Mesodermal cell (in vitro differentiated cells): ENCODE measurements at regions not wholly inside any gene's neighbourhood (a gene's known extent, or its start where the extent isn't known, plus 50 kb on each side); places are given as distances from the start of the nearest gene placed in this dataset.
A peak's percentile ranks its signal among the peaks of the same experiment; 100 is the strongest.

Experiments used
- H3K27ac ChIP-seq: 2 replicates; pipeline ENCODE4 v1.7.0; 2013; ENCODE audit warnings: mild to moderate bottlenecking, low read depth, low read length, moderate library complexity; ENCODE audit not compliant: severe bottlenecking
- H3K36me3 ChIP-seq: 2 replicates; pipeline ENCODE4 v1.7.1; 2013; ENCODE audit warnings: mild to moderate bottlenecking, low read length, moderate library complexity; ENCODE audit not compliant: control insufficient read depth, insufficient read depth
- H3K4me1 ChIP-seq: one replicate; pipeline ENCODE4 v1.7.1; 2013; ENCODE audit warnings: mild to moderate bottlenecking, low read length; ENCODE audit not compliant: insufficient read depth, control insufficient read depth, poor library complexity, severe bottlenecking
- H3K4me3 ChIP-seq: 2 replicates; pipeline ENCODE4 v1.7.0; 2013; ENCODE audit warnings: low read length, control low read depth, mild to moderate bottlenecking; ENCODE audit not compliant: insufficient read depth, poor library complexity, severe bottlenecking; ENCODE audit errors: extremely low read depth
- H3K9me3 ChIP-seq: 2 replicates; pipeline ENCODE4 v1.7.1; 2013; ENCODE audit warnings: mild to moderate bottlenecking, low read length, moderate library complexity; ENCODE audit not compliant: control insufficient read depth
- WGBS, 2 experiments: methylation state at CpG; one replicate each; pipeline ENCODE4 v1.1.5; 2013; ENCODE audit warnings: missing lambda C conversion rate in 2 of 2; ENCODE audit not compliant: insufficient coverage in 2 of 2; 5-methylcytosine and 5-hydroxymethylcytosine counted together

- Histone ChIP-seq H3K4me3 (no peak overlapping the region), H3K4me1 (no peaks in the 10 kb centered on the region), H3K27ac (no peak overlapping the region), H3K36me3 (no peaks in the 10 kb centered on the region), H3K9me3 (no peaks in the 10 kb centered on the region)
- WGBS, 2 experiments: 100% methylated on average over 1 of the region's 1 CpG; no CpG with 5 or more reads in 1 of the 2 experiments
Observed at GRCh38 chr1:199403531-199404116, 623.9 kb upstream of the NR5A2 start.

GRCh38 chr1:199404191-199404590, 623.3 kb upstream of the NR5A2 start:
- Histone ChIP-seq H3K9me3 (no peaks in the 10 kb centered on the region), H3K27ac (no peak overlapping the region), H3K36me3 (no peaks in the 10 kb centered on the region), H3K4me3 (no peak overlapping the region), H3K4me1 (no peaks in the 10 kb centered on the region)

GRCh38 chr1:199404976-199405375, 622.5 kb upstream of the NR5A2 start:
- Histone ChIP-seq H3K4me3 (no peak overlapping the region), H3K9me3 (no peaks in the 10 kb centered on the region), H3K4me1 (no peaks in the 10 kb centered on the region), H3K27ac (no peak overlapping the region), H3K36me3 (no peaks in the 10 kb centered on the region)

- no peak overlapping the region for H3K4me3 ChIP-seq
- H3K36me3 ChIP-seq: no peaks in the 10 kb centered on the region
- H3K4me1 ChIP-seq: no peaks in the 10 kb centered on the region
- H3K27ac ChIP-seq: no peak overlapping the region
- H3K9me3 ChIP-seq: no peaks in the 10 kb centered on the region
- no CpG with 5 or more reads among the region's 3 CpGs for WGBS, 2 experiments
Observed at GRCh38 chr1:199405634-199406196, 621.8 kb upstream of the NR5A2 start.

GRCh38 chr1:199410462-199410861, 617.0 kb upstream of the NR5A2 start:
- Histone ChIP-seq H3K27ac (no peak overlapping the region), H3K36me3 (no peaks in the 10 kb centered on the region), H3K4me1 (no peaks in the 10 kb centered on the region), H3K4me3 (no peak overlapping the region), H3K9me3 (peaks cover 2% of the 10 kb centered on the region)
- WGBS, 2 experiments: 88 to 100% methylated on average over 1 to 2 of the region's 3 CpGs

- Histone ChIP-seq H3K4me3 (no peak overlapping the region), H3K36me3 (no peaks in the 10 kb centered on the region), H3K9me3 (peaks cover 5% of the 10 kb centered on the region), H3K4me1 (no peaks in the 10 kb centered on the region), H3K27ac (no peak overlapping the region)
Observed at GRCh38 chr1:199411506-199411905, 616.0 kb upstream of the NR5A2 start.

GRCh38 chr1:199422206-199422605, 605.3 kb upstream of the NR5A2 start:
- Histone ChIP-seq H3K9me3 (no peaks in the 10 kb centered on the region), H3K4me1 (no peaks in the 10 kb centered on the region), H3K36me3 (no peaks in the 10 kb centered on the region), H3K4me3 (no peak overlapping the region), H3K27ac (no peak overlapping the region)
- 83% methylated on average over 1 of the region's 1 CpG; no CpG with 5 or more reads in 1 of the 2 experiments for WGBS, 2 experiments

- Histone ChIP-seq H3K4me3 (no peak overlapping the region), H3K36me3 (no peaks in the 10 kb centered on the region), H3K4me1 (peaks cover 3% of the 10 kb centered on the region), H3K27ac (peak overlapping the region; percentile 74), H3K9me3 (no peaks in the 10 kb centered on the region)
- WGBS, 2 experiments: 83 to 87% methylated on average over 2 to 4 of the region's 4 CpGs
Observed at GRCh38 chr1:199447906-199448305, 579.6 kb upstream of the NR5A2 start.

- Histone ChIP-seq H3K27ac (peak overlapping the region; percentile 74), H3K4me3 (no peak overlapping the region), H3K9me3 (no peaks in the 10 kb centered on the region), H3K36me3 (no peaks in the 10 kb centered on the region), H3K4me1 (peaks cover 3% of the 10 kb centered on the region)
- WGBS, 2 experiments: 100% methylated on average over 1 of the region's 3 CpGs; no CpG with 5 or more reads in 1 of the 2 experiments
Observed at GRCh38 chr1:199448646-199449045, 578.9 kb upstream of the NR5A2 start.

- no peaks in the 10 kb centered on the region for H3K9me3 ChIP-seq
- H3K4me3 ChIP-seq: no peak overlapping the region
- no peaks in the 10 kb centered on the region for H3K36me3 ChIP-seq
- 87 to 88% methylated on average over 3 of the region's 3 CpGs for WGBS, 2 experiments
- peaks cover 3% of the 10 kb centered on the region for H3K4me1 ChIP-seq
- H3K27ac ChIP-seq: peak overlapping the region; percentile 74
Observed at GRCh38 chr1:199449221-199449620, 578.3 kb upstream of the NR5A2 start.

- no peaks in the 10 kb centered on the region for H3K36me3 ChIP-seq
- no peak overlapping the region for H3K4me3 ChIP-seq
- H3K27ac ChIP-seq: no peak overlapping the region
- H3K9me3 ChIP-seq: no peaks in the 10 kb centered on the region
- WGBS, 2 experiments: 43 to 72% methylated on average over 1 to 2 of the region's 2 CpGs
- peaks cover 3% of the 10 kb centered on the region for H3K4me1 ChIP-seq
Observed at GRCh38 chr1:199449681-199450080, 577.8 kb upstream of the NR5A2 start.
